KMS-11 (cell line): ENCODE measurements at regions not wholly inside any gene's neighbourhood (a gene's known extent, or its start where the extent isn't known, plus 50 kb on each side); places are given as distances from the start of the nearest gene placed in this dataset.

Experiments used
- H2AFZ ChIP-seq: fragments of 200-600 bp; sonication (generic); 2 replicates; pipeline ENCODE4 v1.6.1; 2016; ENCODE audit warnings: antibody characterized with exemption, mixed run types, low read depth
- H3K27ac ChIP-seq: fragments of 200-600 bp; sonication (generic); 2 replicates; pipeline ENCODE4 v1.6.1; 2016; ENCODE audit warnings: mild to moderate bottlenecking, mixed run types
- H3K27me3 ChIP-seq: fragments of 200-600 bp; sonication (generic); 2 replicates; pipeline ENCODE4 v1.6.1; 2017; ENCODE audit warnings: mild to moderate bottlenecking, low read depth, mixed run types, moderate library complexity; ENCODE audit not compliant: insufficient read depth
- H3K36me3 ChIP-seq: fragments of 200-600 bp; sonication (generic); 2 replicates; pipeline ENCODE4 v1.6.1; 2017; ENCODE audit warnings: mild to moderate bottlenecking, mixed run types; ENCODE audit not compliant: insufficient read depth
- H3K4me1 ChIP-seq: fragments of 200-600 bp; sonication (generic); 2 replicates; pipeline ENCODE4 v1.6.1; 2016; ENCODE audit warnings: mild to moderate bottlenecking, low read depth, mixed run types; ENCODE audit not compliant: poor library complexity, severe bottlenecking
- H3K4me2 ChIP-seq: fragments of 200-600 bp; sonication (generic); 2 replicates; pipeline ENCODE4 v1.7.0; 2016; ENCODE audit warnings: mild to moderate bottlenecking, mixed run types
- H3K4me3 ChIP-seq: fragments of 200-600 bp; sonication (generic); IDR thresholded peaks from 2 replicates; pipeline ENCODE4 v1.6.1; 2017; ENCODE audit warnings: low read depth, low read length, mixed read lengths; ENCODE audit not compliant: insufficient read depth
- H3K79me2 ChIP-seq: fragments of 200-600 bp; sonication (generic); 2 replicates; pipeline ENCODE4 v1.6.1; 2016; ENCODE audit warnings: low read depth, mixed run types; ENCODE audit not compliant: insufficient read depth
- H3K9ac ChIP-seq: fragments of 200-600 bp; sonication (generic); 2 replicates; pipeline ENCODE4 v1.6.1; 2016; ENCODE audit warnings: mild to moderate bottlenecking, mixed run types
- H4K20me1 ChIP-seq: fragments of 200-600 bp; sonication (generic); 2 replicates; pipeline ENCODE4 v1.6.1; 2016; ENCODE audit warnings: mild to moderate bottlenecking, mixed run types; ENCODE audit not compliant: insufficient read depth
- TF ChIP-seq, protein P1 (sequence below): fragments of 200-600 bp; sonication (generic); conservative IDR thresholded peaks from 2 replicates; pipeline ENCODE4 v1.6.1; 2017; ENCODE audit warnings: low read depth, mild to moderate bottlenecking, antibody characterized with exemption, low read length, moderate library complexity, mixed read lengths

DNA sequence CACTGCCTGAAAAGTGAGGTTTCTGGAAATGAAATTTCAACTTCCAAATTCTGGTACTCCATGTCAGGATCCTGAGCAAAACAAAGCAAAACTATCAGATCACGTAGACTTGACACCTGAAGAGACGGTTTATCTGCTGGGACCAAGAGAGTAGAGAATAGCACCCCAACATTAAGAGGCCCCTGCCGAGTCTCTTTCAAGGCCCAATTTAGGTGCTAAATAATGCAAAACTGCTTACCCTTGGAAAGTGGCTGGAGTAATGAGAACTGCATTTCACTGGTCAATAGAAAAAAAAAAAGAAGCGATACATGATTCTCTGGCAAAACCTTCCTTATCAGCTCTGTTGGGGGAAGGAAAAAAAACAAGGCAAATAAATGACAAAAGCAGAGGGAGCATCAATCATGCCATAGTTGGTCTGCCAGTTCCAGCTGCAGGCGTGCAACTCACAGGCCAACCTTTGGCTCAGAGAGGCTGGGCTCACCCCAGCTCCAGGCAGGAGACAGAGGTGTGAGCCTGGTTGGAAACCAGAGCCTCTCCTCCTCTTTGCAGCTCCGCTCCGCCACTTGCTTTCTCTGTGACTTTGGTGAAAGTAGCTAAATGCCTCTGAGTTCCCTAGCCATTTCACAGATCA lies 595.2 kb downstream of the TOX3 start:
- Histone ChIP-seq H3K27me3 (no peaks in the 10 kb centered on the region), H3K4me2 (no peak overlapping the region), H4K20me1 (no peaks in the 10 kb centered on the region), H3K4me3 (no peak overlapping the region), H3K27ac (no peak overlapping the region), H3K36me3 (no peaks in the 10 kb centered on the region), H3K4me1 (no peaks in the 10 kb centered on the region), H2AFZ (no peak overlapping the region), H3K79me2 (no peaks in the 10 kb centered on the region), H3K9ac (no peak overlapping the region)
- TF ChIP-seq, protein P1, sequence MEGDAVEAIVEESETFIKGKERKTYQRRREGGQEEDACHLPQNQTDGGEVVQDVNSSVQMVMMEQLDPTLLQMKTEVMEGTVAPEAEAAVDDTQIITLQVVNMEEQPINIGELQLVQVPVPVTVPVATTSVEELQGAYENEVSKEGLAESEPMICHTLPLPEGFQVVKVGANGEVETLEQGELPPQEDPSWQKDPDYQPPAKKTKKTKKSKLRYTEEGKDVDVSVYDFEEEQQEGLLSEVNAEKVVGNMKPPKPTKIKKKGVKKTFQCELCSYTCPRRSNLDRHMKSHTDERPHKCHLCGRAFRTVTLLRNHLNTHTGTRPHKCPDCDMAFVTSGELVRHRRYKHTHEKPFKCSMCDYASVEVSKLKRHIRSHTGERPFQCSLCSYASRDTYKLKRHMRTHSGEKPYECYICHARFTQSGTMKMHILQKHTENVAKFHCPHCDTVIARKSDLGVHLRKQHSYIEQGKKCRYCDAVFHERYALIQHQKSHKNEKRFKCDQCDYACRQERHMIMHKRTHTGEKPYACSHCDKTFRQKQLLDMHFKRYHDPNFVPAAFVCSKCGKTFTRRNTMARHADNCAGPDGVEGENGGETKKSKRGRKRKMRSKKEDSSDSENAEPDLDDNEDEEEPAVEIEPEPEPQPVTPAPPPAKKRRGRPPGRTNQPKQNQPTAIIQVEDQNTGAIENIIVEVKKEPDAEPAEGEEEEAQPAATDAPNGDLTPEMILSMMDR, result no peak

DNA sequence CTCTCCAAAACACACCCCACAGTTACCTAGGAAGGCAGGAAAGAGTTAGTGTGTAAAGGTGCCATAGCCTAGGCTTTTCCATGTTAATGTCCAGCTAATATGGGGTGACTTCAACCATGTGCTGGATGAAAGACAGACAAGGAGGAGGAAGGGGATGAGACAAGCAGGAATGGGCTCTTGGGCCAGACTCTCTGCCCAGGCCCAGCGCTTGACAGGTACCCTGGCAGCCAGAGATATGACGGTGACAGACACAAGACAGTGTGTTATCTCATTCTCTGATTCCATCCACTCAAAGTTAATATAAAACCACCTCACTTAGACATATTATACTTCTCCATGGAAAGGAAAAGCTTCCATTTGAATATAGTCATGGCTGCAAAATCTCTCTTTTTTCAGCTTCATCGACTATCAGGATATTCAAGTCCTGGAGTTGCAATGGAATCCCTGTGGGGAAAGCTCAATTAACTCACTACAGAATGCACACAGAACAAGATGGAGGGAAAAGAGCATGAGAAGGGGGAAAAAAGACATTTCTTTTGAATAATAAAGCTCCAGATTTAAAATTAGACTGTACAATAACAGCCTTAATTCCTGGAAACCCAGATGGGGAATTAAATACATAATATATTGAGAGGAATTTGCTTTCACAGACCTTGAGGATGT lies 596.7 kb downstream of the TOX3 start:
- H3K4me1 ChIP-seq, result no peaks in the 10 kb centered on the region
- H3K4me3 ChIP-seq, result no peak overlapping the region

DNA sequence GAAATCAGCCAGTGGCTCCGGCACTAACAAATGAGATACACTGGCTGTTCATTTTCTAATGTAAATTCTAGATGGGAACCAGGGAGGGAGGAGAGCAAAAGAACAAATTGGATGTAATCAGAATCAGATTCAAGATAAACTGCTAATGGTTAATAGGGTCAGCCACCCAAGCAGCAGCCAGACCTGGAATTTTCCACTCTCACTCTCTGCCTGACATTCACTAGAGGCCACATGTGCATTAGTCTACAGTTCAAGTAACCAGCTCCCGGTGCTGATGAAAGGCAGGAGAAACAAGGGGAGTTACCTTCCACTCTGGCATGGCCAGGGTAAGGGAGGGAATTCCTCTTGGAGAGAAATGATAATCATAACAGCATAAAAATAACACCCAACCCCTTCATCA lies 597.7 kb downstream of the TOX3 start:
- H3K4me3 ChIP-seq, result no peak overlapping the region
- H3K4me1 ChIP-seq, result no peaks in the 10 kb centered on the region
- no peaks in the 10 kb centered on the region for H3K79me2 ChIP-seq
- H3K4me2 ChIP-seq, result no peak overlapping the region
- H2AFZ ChIP-seq, result no peak overlapping the region
- no peaks in the 10 kb centered on the region for H4K20me1 ChIP-seq
- no peaks in the 10 kb centered on the region for H3K36me3 ChIP-seq
- no peak overlapping the region for H3K27ac ChIP-seq
- no peak overlapping the region for H3K9ac ChIP-seq
- TF ChIP-seq, protein P1, result no peak
- H3K27me3 ChIP-seq, result no peaks in the 10 kb centered on the region

More for the DNA sequence above, 596.7 kb downstream of the TOX3 start:
- TF ChIP-seq, protein P1, result no peak
- Histone ChIP-seq H3K4me2 (no peak overlapping the region), H2AFZ (no peak overlapping the region), H3K27me3 (no peaks in the 10 kb centered on the region), H3K27ac (no peak overlapping the region), H3K36me3 (no peaks in the 10 kb centered on the region), H3K9ac (no peak overlapping the region), H4K20me1 (no peaks in the 10 kb centered on the region), H3K79me2 (no peaks in the 10 kb centered on the region)

DNA sequence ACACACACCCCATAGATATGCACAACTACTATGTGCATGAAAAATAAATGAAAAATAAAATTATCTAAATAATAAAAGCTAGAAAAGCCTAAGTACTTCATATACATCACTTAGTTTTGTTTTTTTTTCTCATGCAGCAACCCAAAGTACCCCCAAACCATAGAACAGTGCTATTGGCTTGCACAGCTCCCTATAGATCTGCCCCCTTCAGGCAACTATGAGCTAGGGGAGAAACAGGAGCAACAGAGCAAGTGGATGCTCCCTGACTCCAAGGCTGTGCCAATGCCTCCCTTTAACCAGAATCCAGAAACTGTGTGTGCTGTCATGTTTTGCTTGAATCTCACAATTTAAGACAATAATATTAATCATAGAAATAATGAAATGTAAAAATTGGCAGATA lies 605.5 kb downstream of the TOX3 start:
- TF ChIP-seq, protein P1, result no peak
- Histone ChIP-seq H3K9ac (no peak overlapping the region), H3K27ac (no peak overlapping the region)

More for the DNA sequence above, 605.5 kb downstream of the TOX3 start:
- Histone ChIP-seq H4K20me1 (no peaks in the 10 kb centered on the region), H3K36me3 (no peaks in the 10 kb centered on the region), H3K79me2 (no peaks in the 10 kb centered on the region), H3K4me2 (no peak overlapping the region), H3K4me3 (no peak overlapping the region), H2AFZ (no peak overlapping the region), H3K4me1 (no peaks in the 10 kb centered on the region), H3K27me3 (no peaks in the 10 kb centered on the region)
